HEK293 (cell line): ENCODE measurements at regions not wholly inside any gene's neighbourhood (a gene's known extent, or its start where the extent isn't known, plus 50 kb on each side); places are given as distances from the start of the nearest gene placed in this dataset.

Experiments used
- CTCF ChIA-PET: fragments of 350-600 bp; formaldehyde crosslinking; extraction: SDS; loops from one replicate; lab custom pipeline; 2021; ENCODE audit warnings: antibody characterized with exemption; lab: Yijun Ruan, JAX
- POLR2A ChIA-PET: fragments of 300-600 bp; formaldehyde crosslinking; extraction: SDS; loops from one replicate; lab custom pipeline; 2020; ENCODE audit warnings: antibody characterized with exemption, inconsistent platforms; lab: Yijun Ruan, JAX
- H3K27ac ChIP-seq: fragments of 200-500 bp; sonication (Bioruptor generic); 2 replicates; pipeline ENCODE4 v1.5.1; 2014; ENCODE audit warnings: low read depth, low read length, control low read depth, inconsistent platforms; ENCODE audit errors: extremely low read depth
- H3K36me3 ChIP-seq, 2 experiments: fragments of 200-500 bp in 1 of 2; sonication (Bioruptor generic) in 1 of 2; 1 replicate in 1 of 2; 2 replicates in 1 of 2; pipeline ENCODE4 v1.5.1; 2014 to 2017; ENCODE audit warnings: inconsistent platforms in 2 of 2, low read length in 2 of 2; ENCODE audit not compliant: control insufficient read depth in 2 of 2, insufficient read depth in 1 of 2
- H3K4me1 ChIP-seq: fragments of 200-500 bp; sonication (Bioruptor generic); 2 replicates; pipeline ENCODE4 v1.5.1; 2014; ENCODE audit warnings: mild to moderate bottlenecking, low read length, inconsistent platforms; ENCODE audit not compliant: control insufficient read depth, insufficient read depth
- H3K4me3 ChIP-seq: 2 replicates; pipeline ENCODE4 v1.5.1; 2011; ENCODE audit warnings: low read depth, mild to moderate bottlenecking, control low read depth, low read length, moderate library complexity
- H3K9me3 ChIP-seq: fragments of 200-500 bp; sonication (Bioruptor generic); 2 replicates; pipeline ENCODE4 v1.5.1; 2014; ENCODE audit warnings: low read depth, low read length, inconsistent platforms; ENCODE audit not compliant: control insufficient read depth, insufficient read depth
- BCL11A ChIP-seq: fragments of 450-650 bp; formaldehyde crosslinking; IDR thresholded peaks from 2 replicates; pipeline ENCODE4 v1.5.1; 2016; ENCODE audit warnings: low read depth, missing biosample characterization, missing genetic modification characterization
- EGR2 ChIP-seq: fragments of 450-650 bp; formaldehyde crosslinking; IDR thresholded peaks from 2 replicates; pipeline ENCODE4 v1.5.1; 2016; ENCODE audit warnings: low read depth, missing biosample characterization, missing genetic modification characterization
- HIC1 ChIP-seq: fragments of 450-650 bp; formaldehyde crosslinking; IDR thresholded peaks from 2 replicates; pipeline ENCODE4 v1.5.1; 2016; ENCODE audit warnings: missing biosample characterization, missing genetic modification characterization
- HOXC10 ChIP-seq: sonication (generic); formaldehyde crosslinking; IDR thresholded peaks from 2 replicates; pipeline ENCODE4 v1.8.1; 2023; ENCODE audit warnings: mild to moderate bottlenecking, missing genetic modification reagents
- KLF1 ChIP-seq: fragments of 450-650 bp; formaldehyde crosslinking; IDR thresholded peaks from 2 replicates; pipeline ENCODE4 v1.5.1; 2016; ENCODE audit warnings: missing biosample characterization, missing genetic modification characterization
- KLF10 ChIP-seq: fragments of 450-650 bp; IDR thresholded peaks from 2 replicates; pipeline ENCODE4 v1.5.1; 2018; ENCODE audit warnings: missing biosample characterization, mild to moderate bottlenecking, missing genetic modification characterization
- MEIS1 ChIP-seq: sonication (generic); formaldehyde crosslinking; IDR thresholded peaks from 2 replicates; pipeline ENCODE4 v1.8.1; 2022; ENCODE audit warnings: missing genetic modification reagents, mild to moderate bottlenecking, borderline replicate concordance
- MYNN ChIP-seq: fragments of 450-650 bp; formaldehyde crosslinking; IDR thresholded peaks from 2 replicates; pipeline ENCODE4 v1.5.1; 2016; ENCODE audit warnings: missing biosample characterization, missing genetic modification characterization, borderline replicate concordance
- OSR2 ChIP-seq: fragments of 450-650 bp; formaldehyde crosslinking; IDR thresholded peaks from 2 replicates; pipeline ENCODE4 v1.5.1; 2016; ENCODE audit warnings: missing biosample characterization, missing genetic modification characterization
- ZBTB8A ChIP-seq: fragments of 450-650 bp; formaldehyde crosslinking; IDR thresholded peaks from 2 replicates; pipeline ENCODE4 v1.5.1; 2016; ENCODE audit warnings: missing biosample characterization, missing genetic modification characterization
- ZFP41 ChIP-seq: fragments of 450-650 bp; formaldehyde crosslinking; IDR thresholded peaks from 2 replicates; pipeline ENCODE4 v1.5.1; 2016; ENCODE audit warnings: missing biosample characterization, missing genetic modification characterization, borderline replicate concordance
- ZNF133 ChIP-seq: fragments of 450-650 bp; formaldehyde crosslinking; IDR thresholded peaks from 2 replicates; pipeline ENCODE4 v1.5.1; 2016; ENCODE audit warnings: missing biosample characterization, missing genetic modification characterization
- ZNF155 ChIP-seq: fragments of 450-650 bp; formaldehyde crosslinking; IDR thresholded peaks from 2 replicates; pipeline ENCODE4 v1.5.1; 2016; ENCODE audit warnings: missing biosample characterization, missing genetic modification characterization
- ZNF174 ChIP-seq: fragments of 450-650 bp; formaldehyde crosslinking; IDR thresholded peaks from 2 replicates; pipeline ENCODE4 v1.5.0; 2017; ENCODE audit warnings: missing biosample characterization, mild to moderate bottlenecking, missing genetic modification characterization
- ZNF175 ChIP-seq: fragments of 450-650 bp; formaldehyde crosslinking; IDR thresholded peaks from 2 replicates; pipeline ENCODE4 v1.5.1; 2016; ENCODE audit warnings: missing biosample characterization, missing genetic modification characterization
- ZNF423 ChIP-seq: fragments of 450-650 bp; formaldehyde crosslinking; IDR thresholded peaks from 2 replicates; pipeline ENCODE4 v1.5.1; 2016; ENCODE audit warnings: missing biosample characterization, missing genetic modification characterization
- ZNF473 ChIP-seq: fragments of 450-650 bp; formaldehyde crosslinking; IDR thresholded peaks from 2 replicates; pipeline ENCODE4 v1.5.1; 2017; ENCODE audit warnings: missing biosample characterization, missing genetic modification characterization
- ZNF48 ChIP-seq: fragments of 450-650 bp; formaldehyde crosslinking; IDR thresholded peaks from 2 replicates; pipeline ENCODE4 v1.5.1; 2016; ENCODE audit warnings: missing biosample characterization, missing genetic modification characterization
- ZNF510 ChIP-seq: fragments of 450-650 bp; formaldehyde crosslinking; IDR thresholded peaks from 2 replicates; pipeline ENCODE4 v1.5.1; 2018; ENCODE audit warnings: mild to moderate bottlenecking, missing genetic modification characterization, missing biosample characterization; ENCODE audit not compliant: insufficient replicate concordance
- ZNF514 ChIP-seq: fragments of 450-650 bp; formaldehyde crosslinking; IDR thresholded peaks from 2 replicates; pipeline ENCODE4 v1.5.1; 2016; ENCODE audit warnings: missing biosample characterization, missing genetic modification characterization
- ZNF548 ChIP-seq: fragments of 450-650 bp; formaldehyde crosslinking; IDR thresholded peaks from 2 replicates; pipeline ENCODE4 v1.5.1; 2016; ENCODE audit warnings: missing biosample characterization, missing genetic modification characterization
- ZNF555 ChIP-seq: fragments of 450-650 bp; formaldehyde crosslinking; conservative IDR thresholded peaks from 2 replicates; pipeline ENCODE4 v1.5.1; 2017; ENCODE audit warnings: missing biosample characterization, mild to moderate bottlenecking, missing genetic modification characterization, inconsistent platforms
- ZNF560 ChIP-seq: fragments of 450-650 bp; formaldehyde crosslinking; IDR thresholded peaks from 2 replicates; pipeline ENCODE4 v1.5.1; 2017; ENCODE audit warnings: missing biosample characterization, missing genetic modification characterization, borderline replicate concordance
- ZNF645 ChIP-seq: fragments of 450-650 bp; formaldehyde crosslinking; IDR thresholded peaks from 2 replicates; pipeline ENCODE4; 2016; ENCODE audit warnings: missing biosample characterization, missing genetic modification characterization
- ZNF660 ChIP-seq: fragments of 450-650 bp; IDR thresholded peaks from 2 replicates; pipeline ENCODE4 v1.5.1; 2018; ENCODE audit warnings: missing biosample characterization, mild to moderate bottlenecking, missing genetic modification characterization
- ZNF677 ChIP-seq: fragments of 450-650 bp; IDR thresholded peaks from 2 replicates; pipeline ENCODE4 v1.5.0; 2018; ENCODE audit warnings: missing biosample characterization, mild to moderate bottlenecking, missing genetic modification characterization, moderate library complexity
- ZNF704 ChIP-seq: fragments of 450-650 bp; formaldehyde crosslinking; IDR thresholded peaks from 2 replicates; pipeline ENCODE4 v1.5.1; 2016; ENCODE audit warnings: missing biosample characterization, missing genetic modification characterization
- ZNF768 ChIP-seq: fragments of 450-650 bp; formaldehyde crosslinking; IDR thresholded peaks from 2 replicates; pipeline ENCODE4 v1.5.1; 2018; ENCODE audit warnings: missing biosample characterization, mild to moderate bottlenecking, missing genetic modification characterization
- ZNF792 ChIP-seq: fragments of 450-650 bp; formaldehyde crosslinking; IDR thresholded peaks from 2 replicates; pipeline ENCODE4 v1.5.1; 2016; ENCODE audit warnings: missing biosample characterization, missing genetic modification characterization
- ZXDB ChIP-seq: fragments of 450-650 bp; formaldehyde crosslinking; IDR thresholded peaks from 2 replicates; pipeline ENCODE4 v1.5.1; 2016; ENCODE audit warnings: missing biosample characterization, missing genetic modification characterization

- no peaks in the 10 kb centered on the region for H3K9me3 ChIP-seq
- POLR2A ChIA-PET = no interaction called here
- TF ChIP-seq MYNN (tag by site-specific recombination) = no peak
- no peak for TF ChIP-seq HOXC10 (CRISPR knock-in tag)
- no peak for TF ChIP-seq ZNF48 (tag by site-specific recombination)
- TF ChIP-seq KLF1 (tag by site-specific recombination) = no peak
- no peak for TF ChIP-seq ZNF660 (tag by site-specific recombination)
- TF ChIP-seq EGR2 (tag by site-specific recombination) = no peak
- no peak for TF ChIP-seq ZNF175
- no peak for TF ChIP-seq ZNF645 (tag by site-specific recombination)
- TF ChIP-seq ZNF792 = no peak
- TF ChIP-seq ZNF704 (tag by site-specific recombination) = no peak
- no peak for TF ChIP-seq ZNF514 (tag by site-specific recombination)
- TF ChIP-seq ZBTB8A = no peak
- no peak for TF ChIP-seq ZNF473 (tag by site-specific recombination)
- TF ChIP-seq, all 188 proteins: peak for 0
- H3K4me3 ChIP-seq = no peak overlapping the region
- no peaks in the 10 kb centered on the region for H3K4me1 ChIP-seq
- H3K27ac ChIP-seq = no peak overlapping the region
- H3K36me3 ChIP-seq = no peaks in the 10 kb centered on the region
- CTCF ChIA-PET = no interaction called here
Observed at GRCh38 chr10:125605167-125605566, 77.8 kb downstream of the TEX36 start.

GRCh38 chr10:125602825-125603224 is 80.1 kb downstream of the TEX36 start:
- no peaks in the 10 kb centered on the region for H3K4me1 ChIP-seq
- H3K36me3 ChIP-seq = no peaks in the 10 kb centered on the region
- H3K9me3 ChIP-seq = no peaks in the 10 kb centered on the region
- ChIA-PET CTCF (interaction anchor here (0.6 kb wide), 1 partner anchor 81 kb away, joined by 6 read pairs; no protein-coding TSS in a partner anchor), POLR2A (no interaction called here)
- H3K4me3 ChIP-seq = no peak overlapping the region
- TF ChIP-seq ZNF510 (tag by site-specific recombination) (no peak), KLF10 (tag by site-specific recombination) (no peak), ZNF560 (tag by site-specific recombination) (no peak), MYNN (tag by site-specific recombination) (no peak), OSR2 (tag by site-specific recombination) (no peak), ZNF155 (tag by site-specific recombination) (no peak), ZNF555 (tag by site-specific recombination) (no peak), ZNF423 (tag by site-specific recombination) (no peak), BCL11A (tag by site-specific recombination) (no peak), ZNF677 (tag by site-specific recombination) (no peak), ZNF548 (tag by site-specific recombination) (no peak), HIC1 (no peak), ZXDB (tag by site-specific recombination) (no peak), ZNF133 (tag by site-specific recombination) (no peak), ZNF174 (tag by site-specific recombination) (no peak), ZFP41 (tag by site-specific recombination) (no peak), ZNF768 (tag by site-specific recombination) (no peak), MEIS1 (CRISPR knock-in tag) (no peak)
- TF ChIP-seq, all 188 proteins: peak for 0
- no peak overlapping the region for H3K27ac ChIP-seq
